ENCODE measurements at regions not wholly inside any gene's neighbourhood (a gene's known extent, or its start where the extent isn't known, plus 50 kb on each side); places are given as distances from the start of the nearest gene placed in this dataset.

DNA sequence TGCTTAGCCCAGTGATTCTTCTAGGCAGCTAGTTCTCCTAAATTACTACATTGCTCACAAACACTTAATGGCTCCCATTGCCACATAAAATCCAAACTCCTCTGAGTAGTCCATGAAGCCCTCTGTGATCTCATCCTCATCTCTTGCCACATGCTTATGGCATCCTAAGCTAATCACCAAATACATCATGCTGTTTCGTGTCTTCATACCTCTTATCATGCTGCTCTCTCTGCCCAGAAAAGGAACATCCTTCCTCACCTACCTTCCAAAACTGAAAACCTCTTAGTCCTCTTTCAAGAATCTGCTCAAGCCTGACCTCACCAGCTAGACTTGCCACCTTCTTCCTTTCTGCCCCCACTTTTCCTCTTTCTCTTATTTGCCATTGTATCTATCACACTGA lies 108.5 kb downstream of the DUSP6 start:
- Histone ChIP-seq H3K4me1 (ENCODE audit: control insufficient read depth in 5 of 5, insufficient read depth in 5 of 5, low read length in 5 of 5) (peaks cover 2 to 12% (median 3%) of the 10 kb centered on the region in 5 donors), H3K27ac (ENCODE audit: low read depth in 1 of 2, low read length in 1 of 2) (no peak overlapping the region), H3K9me3 (ENCODE audit: control insufficient read depth in 4 of 4, insufficient read depth in 3 of 4, low read length in 3 of 4) (no peaks in the 10 kb centered on the region), H3K9ac (ENCODE audit: insufficient read depth in 1 of 2, low read length in 2 of 2) (no peak overlapping the region), H3K36me3 (ENCODE audit: control insufficient read depth in 4 of 4, insufficient read depth in 4 of 4, low read length in 4 of 4) (no peaks in the 10 kb centered on the region), H3K27me3 (ENCODE audit: control insufficient read depth in 3 of 3, insufficient read depth in 3 of 3, low read length in 2 of 3) (no peaks in the 10 kb centered on the region), H3K4me3 (no peak overlapping the region)
- WGBS, 2 donors: 81 to 86% methylated on average over 1 of the region's 1 CpG
- DNase-seq (no peak), ATAC-seq (ENCODE audit: insufficient read depth, low FRiP score) (no peak)
- no peak for TF ChIP-seq CTCF (IDR thresholded peaks at IDR 0.05; ENCODE audit: control extremely low read depth, extremely low read depth)

- Histone ChIP-seq H3K9ac (ENCODE audit: insufficient read depth in 1 of 2, low read length in 2 of 2) (no peak overlapping the region), H3K36me3 (ENCODE audit: control insufficient read depth in 4 of 4, insufficient read depth in 4 of 4, low read length in 4 of 4) (no peaks in the 10 kb centered on the region), H3K9me3 (ENCODE audit: control insufficient read depth in 4 of 4, insufficient read depth in 3 of 4, low read length in 3 of 4) (no peaks in the 10 kb centered on the region), H3K27ac (ENCODE audit: low read depth in 1 of 2, low read length in 1 of 2) (no peak overlapping the region), H3K4me3 (no peak overlapping the region), H3K4me1 (ENCODE audit: control insufficient read depth in 5 of 5, insufficient read depth in 5 of 5, low read length in 5 of 5) (peaks cover under 1 to 14% (median 2%) of the 10 kb centered on the region in 5 donors), H3K27me3 (ENCODE audit: control insufficient read depth in 3 of 3, insufficient read depth in 3 of 3, low read length in 2 of 3) (no peaks in the 10 kb centered on the region)
- DNase-seq (no peak), ATAC-seq (ENCODE audit: insufficient read depth, low FRiP score) (no peak)
- no peak for TF ChIP-seq CTCF (IDR thresholded peaks at IDR 0.05; ENCODE audit: control extremely low read depth, extremely low read depth)
- 70 to 87% methylated on average over 2 of the region's 2 CpGs for WGBS, 2 donors
These were observed 112.8 kb downstream of the DUSP6 start for GRCh38 chr12:89239534-89239933.

DNA sequence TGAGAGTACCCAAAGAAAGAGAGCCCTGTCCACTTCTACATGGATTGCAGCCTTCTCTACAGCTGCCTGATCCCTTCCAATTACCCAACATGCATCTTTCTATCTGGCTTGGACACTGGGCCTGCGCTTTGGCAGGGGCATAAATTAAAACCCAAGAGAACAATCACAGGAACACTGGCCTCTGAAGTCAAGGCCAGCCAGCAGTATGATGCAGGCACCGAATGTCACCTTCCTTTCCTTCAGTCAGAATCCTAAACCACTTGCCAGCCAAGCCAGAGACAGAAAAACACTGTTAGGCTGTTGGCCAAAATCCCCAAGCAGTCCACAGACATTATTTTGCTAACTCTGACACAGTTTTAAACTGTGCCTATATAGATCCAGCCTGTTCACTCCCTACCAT lies 113.7 kb downstream of the DUSP6 start:
- H3K9ac ChIP-seq (ENCODE audit: insufficient read depth in 1 of 2, low read length in 2 of 2): no peak overlapping the region
- ATAC-seq (ENCODE audit: insufficient read depth, low FRiP score) (no peak), DNase-seq (peak; percentile 32 to 89 (median 71))
- H3K27me3 ChIP-seq (ENCODE audit: control insufficient read depth in 3 of 3, insufficient read depth in 3 of 3, low read length in 2 of 3): no peaks in the 10 kb centered on the region
- TF ChIP-seq CTCF (IDR thresholded peaks at IDR 0.05; ENCODE audit: control extremely low read depth, extremely low read depth): no peak
- peak overlapping the region in 1 of 2 donors; percentile 33 for H3K27ac ChIP-seq (ENCODE audit: low read depth in 1 of 2, low read length in 1 of 2)
- H3K36me3 ChIP-seq (ENCODE audit: control insufficient read depth in 4 of 4, insufficient read depth in 4 of 4, low read length in 4 of 4): no peaks in the 10 kb centered on the region
- H3K4me3 ChIP-seq: no peak overlapping the region
- H3K4me1 ChIP-seq (ENCODE audit: control insufficient read depth in 5 of 5, insufficient read depth in 5 of 5, low read length in 5 of 5): peaks cover 0 to 13% (median 2%) of the 10 kb centered on the region in 5 donors
- no peaks in the 10 kb centered on the region for H3K9me3 ChIP-seq (ENCODE audit: control insufficient read depth in 4 of 4, insufficient read depth in 3 of 4, low read length in 3 of 4)
- WGBS, 2 donors: 59 to 86% methylated on average over 2 of the region's 2 CpGs

GRCh38 chr12:89237763-89238162 lies 114.5 kb downstream of the DUSP6 start:
- no peak for ATAC-seq (ENCODE audit: insufficient read depth, low FRiP score)
- WGBS, 2 donors: 73 to 77% methylated on average over 1 of the region's 1 CpG
- Histone ChIP-seq H3K4me3 (no peak overlapping the region), H3K4me1 (ENCODE audit: control insufficient read depth in 5 of 5, insufficient read depth in 5 of 5, low read length in 5 of 5) (peaks cover 0 to 13% (median 2%) of the 10 kb centered on the region in 5 donors), H3K9ac (ENCODE audit: insufficient read depth in 1 of 2, low read length in 2 of 2) (no peak overlapping the region), H3K9me3 (ENCODE audit: control insufficient read depth in 4 of 4, insufficient read depth in 3 of 4, low read length in 3 of 4) (no peaks in the 10 kb centered on the region), H3K27ac (ENCODE audit: low read depth in 1 of 2, low read length in 1 of 2) (no peak overlapping the region), H3K27me3 (ENCODE audit: control insufficient read depth in 3 of 3, insufficient read depth in 3 of 3, low read length in 2 of 3) (no peaks in the 10 kb centered on the region), H3K36me3 (ENCODE audit: control insufficient read depth in 4 of 4, insufficient read depth in 4 of 4, low read length in 4 of 4) (no peaks in the 10 kb centered on the region)
- no peak for DNase-seq
- TF ChIP-seq CTCF (IDR thresholded peaks at IDR 0.05; ENCODE audit: control extremely low read depth, extremely low read depth): no peak

Data from lung (tissue), 11 donors.